HL-60 (cell line): ENCODE measurements at regions not wholly inside any gene's neighbourhood (a gene's known extent, or its start where the extent isn't known, plus 50 kb on each side); places are given as distances from the start of the nearest gene placed in this dataset.
"Not testable (repeated sequence)": the region's sequence is repeated elsewhere in the genome, so short reads cannot be mapped to it uniquely, and the experiment has no call there.

Experiments used
- CTCF ChIP-seq: IDR thresholded peaks from one replicate; pipeline ENCODE4 v1.5.1; 2011; ENCODE audit warnings: low read length, control low read depth, inconsistent platforms; ENCODE audit not compliant: insufficient read depth
- GABPA ChIP-seq: IDR thresholded peaks from 2 replicates; pipeline ENCODE4 v1.6.1; 2012; ENCODE audit warnings: low read depth
- POLR2AphosphoS5 ChIP-seq: IDR thresholded peaks from 2 replicates; pipeline ENCODE4 v1.6.1; 2012; ENCODE audit warnings: low read depth
- REST ChIP-seq: IDR thresholded peaks from 2 replicates; pipeline ENCODE4 v1.6.1; 2012; ENCODE audit warnings: low read depth; ENCODE audit not compliant: insufficient replicate concordance
- SPI1 ChIP-seq: IDR thresholded peaks from 2 replicates; pipeline ENCODE4 v1.6.1; 2012; ENCODE audit warnings: low read depth, mild to moderate bottlenecking, borderline replicate concordance

- TF ChIP-seq CTCF, REST, POLR2AphosphoS5, SPI1, GABPA: not testable (repeated sequence)
Measured at GRCh38 chr22:16131456-16131855, 441.6 kb downstream of the POTEH start.
